Mesodermal cell (in vitro differentiated cells): ENCODE measurements at regions not wholly inside any gene's neighbourhood (a gene's known extent, or its start where the extent isn't known, plus 50 kb on each side); places are given as distances from the start of the nearest gene placed in this dataset.
"Not testable (repeated sequence)": the region's sequence is repeated elsewhere in the genome, so short reads cannot be mapped to it uniquely, and the experiment has no call there.

Experiments
- H3K27ac ChIP-seq: 2 replicates; pipeline ENCODE4 v1.7.0; 2013; ENCODE audit warnings: mild to moderate bottlenecking, low read depth, low read length, moderate library complexity; ENCODE audit not compliant: severe bottlenecking
- H3K36me3 ChIP-seq: 2 replicates; pipeline ENCODE4 v1.7.1; 2013; ENCODE audit warnings: mild to moderate bottlenecking, low read length, moderate library complexity; ENCODE audit not compliant: control insufficient read depth, insufficient read depth
- H3K4me1 ChIP-seq: one replicate; pipeline ENCODE4 v1.7.1; 2013; ENCODE audit warnings: mild to moderate bottlenecking, low read length; ENCODE audit not compliant: insufficient read depth, control insufficient read depth, poor library complexity, severe bottlenecking
- H3K4me3 ChIP-seq: 2 replicates; pipeline ENCODE4 v1.7.0; 2013; ENCODE audit warnings: low read length, control low read depth, mild to moderate bottlenecking; ENCODE audit not compliant: insufficient read depth, poor library complexity, severe bottlenecking; ENCODE audit errors: extremely low read depth
- H3K9me3 ChIP-seq: 2 replicates; pipeline ENCODE4 v1.7.1; 2013; ENCODE audit warnings: mild to moderate bottlenecking, low read length, moderate library complexity; ENCODE audit not compliant: control insufficient read depth
- WGBS, 2 experiments: methylation state at CpG; one replicate each; pipeline ENCODE4 v1.1.5; 2013; ENCODE audit warnings: missing lambda C conversion rate in 2 of 2; ENCODE audit not compliant: insufficient coverage in 2 of 2; 5-methylcytosine and 5-hydroxymethylcytosine counted together

- no peaks in the 10 kb centered on the region for H3K4me1 ChIP-seq
- H3K27ac ChIP-seq: no peak overlapping the region
- no peak overlapping the region for H3K4me3 ChIP-seq
- no peaks in the 10 kb centered on the region for H3K36me3 ChIP-seq
- H3K9me3 ChIP-seq: peaks cover 31% of the 10 kb centered on the region
- 68 to 72% methylated on average over 3 of the region's 3 CpGs for WGBS, 2 experiments
Measured at GRCh38 chr5:63029891-63030290, 451.3 kb downstream of the LRRC70 start.

- no peak overlapping the region for H3K27ac ChIP-seq
- H3K4me3 ChIP-seq: no peak overlapping the region
- H3K4me1 ChIP-seq: no peaks in the 10 kb centered on the region
- WGBS, 2 experiments: no CpG with 5 or more reads among the region's 3 CpGs
- no peaks in the 10 kb centered on the region for H3K36me3 ChIP-seq
- no peaks in the 10 kb centered on the region for H3K9me3 ChIP-seq
Measured at GRCh38 chr5:63025679-63026078, 447.1 kb downstream of the LRRC70 start.

GRCh38 chr5:63022403-63022802 is 443.8 kb downstream of the LRRC70 start:
- H3K4me1 ChIP-seq: no peaks in the 10 kb centered on the region
- no peaks in the 10 kb centered on the region for H3K9me3 ChIP-seq
- WGBS, 2 experiments: 89 to 91% methylated on average over 1 of the region's 1 CpG
- no peak overlapping the region for H3K4me3 ChIP-seq
- no peak overlapping the region for H3K27ac ChIP-seq
- H3K36me3 ChIP-seq: no peaks in the 10 kb centered on the region

- Histone ChIP-seq H3K9me3 (peaks cover 4% of the 10 kb centered on the region), H3K4me3 (no peak overlapping the region)
Measured at GRCh38 chr5:63011158-63011557, 432.5 kb downstream of the LRRC70 start.

GRCh38 chr5:63008195-63008594 is 429.6 kb downstream of the LRRC70 start:
- H3K27ac ChIP-seq: no peak overlapping the region
- 97 to 100% methylated on average over 2 to 7 of the region's 19 CpGs for WGBS, 2 experiments
- no peaks in the 10 kb centered on the region for H3K36me3 ChIP-seq
- H3K4me3 ChIP-seq: no peak overlapping the region
- no peaks in the 10 kb centered on the region for H3K4me1 ChIP-seq
- H3K9me3 ChIP-seq: peaks cover 10% of the 10 kb centered on the region

More at GRCh38 chr5:63011158-63011557, 432.5 kb downstream of the LRRC70 start:
- H3K36me3 ChIP-seq: no peaks in the 10 kb centered on the region
- H3K4me1 ChIP-seq: no peaks in the 10 kb centered on the region
- no peak overlapping the region for H3K27ac ChIP-seq
- WGBS, 2 experiments: 100% methylated on average over 1 of the region's 1 CpG; no CpG with 5 or more reads in 1 of the 2 experiments

- 40 to 78% methylated on average over 1 of the region's 1 CpG for WGBS, 2 experiments
- H3K9me3 ChIP-seq, H3K36me3 ChIP-seq, H3K4me3 ChIP-seq, H3K4me1 ChIP-seq, H3K27ac ChIP-seq: not testable (repeated sequence)
Measured at GRCh38 chr5:62994842-62995241, 416.2 kb downstream of the LRRC70 start.

- Histone ChIP-seq H3K27ac (no peak overlapping the region), H3K4me1 (no peaks in the 10 kb centered on the region), H3K4me3 (no peak overlapping the region), H3K9me3 (peaks cover 23% of the 10 kb centered on the region), H3K36me3 (no peaks in the 10 kb centered on the region)
- no CpG with 5 or more reads among the region's 1 CpG for WGBS, 2 experiments
Measured at GRCh38 chr5:62985749-62986148, 407.1 kb downstream of the LRRC70 start.

- 46 to 55% methylated on average over 2 to 3 of the region's 3 CpGs for WGBS, 2 experiments
- H3K27ac ChIP-seq: no peak overlapping the region
- H3K9me3 ChIP-seq: peaks cover 15% of the 10 kb centered on the region
- no peak overlapping the region for H3K4me3 ChIP-seq
- no peaks in the 10 kb centered on the region for H3K36me3 ChIP-seq
- no peaks in the 10 kb centered on the region for H3K4me1 ChIP-seq
Measured at GRCh38 chr5:62982348-62982747, 403.7 kb downstream of the LRRC70 start.

GRCh38 chr5:62980884-62981283 is 402.3 kb downstream of the LRRC70 start:
- no CpG with 5 or more reads among the region's 1 CpG for WGBS, 2 experiments
- Histone ChIP-seq H3K4me1 (no peaks in the 10 kb centered on the region), H3K9me3 (peaks cover 11% of the 10 kb centered on the region), H3K4me3 (no peak overlapping the region), H3K27ac (no peak overlapping the region), H3K36me3 (no peaks in the 10 kb centered on the region)

- Histone ChIP-seq H3K36me3 (no peaks in the 10 kb centered on the region), H3K4me1 (no peaks in the 10 kb centered on the region), H3K27ac (no peak overlapping the region), H3K4me3 (no peak overlapping the region), H3K9me3 (no peaks in the 10 kb centered on the region)
- 81 to 87% methylated on average over 2 to 3 of the region's 5 CpGs for WGBS, 2 experiments
Measured at GRCh38 chr5:62979472-62979871, 400.9 kb downstream of the LRRC70 start.

- H3K9me3 ChIP-seq: no peaks in the 10 kb centered on the region
- H3K4me1 ChIP-seq: no peaks in the 10 kb centered on the region
- H3K36me3 ChIP-seq: no peaks in the 10 kb centered on the region
- no CpG with 5 or more reads among the region's 4 CpGs for WGBS, 2 experiments
- H3K4me3 ChIP-seq: no peak overlapping the region
- no peak overlapping the region for H3K27ac ChIP-seq
Measured at GRCh38 chr5:62977661-62978060, 399.0 kb downstream of the LRRC70 start.
